Parathyroid adenoma (tissue), 2 donors: ENCODE measurements at regions not wholly inside any gene's neighbourhood (a gene's known extent, or its start where the extent isn't known, plus 50 kb on each side); places are given as distances from the start of the nearest gene placed in this dataset.

Source experiments
- H2AFZ ChIP-seq: fragments of 300-600 bp; sonication (generic); one replicate; pipeline ENCODE4 v1.7.0; 2017; ENCODE audit warnings: antibody characterized with exemption, mild to moderate bottlenecking
- H3K27ac ChIP-seq: fragments of 300-600 bp; sonication (generic); one replicate; pipeline ENCODE4 v1.7.0; 2017
- H3K27me3 ChIP-seq: fragments of 300-600 bp; sonication (generic); one replicate; pipeline ENCODE4 v1.7.0; 2017; ENCODE audit warnings: low read length; ENCODE audit not compliant: control insufficient read depth, insufficient read depth
- H3K36me3 ChIP-seq: fragments of 300-600 bp; sonication (generic); one replicate; pipeline ENCODE4 v1.7.0; 2017; ENCODE audit warnings: low read length; ENCODE audit not compliant: control insufficient read depth, insufficient read depth
- H3K4me1 ChIP-seq: fragments of 300-600 bp; sonication (generic); one replicate; pipeline ENCODE4 v1.7.0; 2017; ENCODE audit warnings: control low read depth
- H3K4me2 ChIP-seq: fragments of 300-600 bp; sonication (generic); one replicate; pipeline ENCODE4 v1.7.0; 2017; ENCODE audit warnings: low read length
- H3K4me3 ChIP-seq: fragments of 300-600 bp; sonication (generic); one replicate; pipeline ENCODE4 v1.7.0; 2017; ENCODE audit warnings: low read depth, low read length
- H3K79me2 ChIP-seq: fragments of 300-600 bp; sonication (generic); one replicate; pipeline ENCODE4 v1.7.0; 2017; ENCODE audit warnings: control low read depth
- H3K9ac ChIP-seq: fragments of 300-600 bp; sonication (generic); one replicate; pipeline ENCODE4 v1.7.0; 2017; ENCODE audit warnings: mild to moderate bottlenecking
- H3K9me3 ChIP-seq: fragments of 300-600 bp; sonication (generic); one replicate; pipeline ENCODE4 v1.7.0; 2017; ENCODE audit warnings: low read length; ENCODE audit not compliant: control insufficient read depth
- CTCF ChIP-seq: fragments of 300-600 bp; sonication (generic); IDR thresholded peaks from one replicate; pipeline ENCODE4 v1.7.0; 2017; ENCODE audit warnings: antibody characterized with exemption, mild to moderate bottlenecking
- donor health status: primary hyperparathyroidism.

GRCh38 chr2:6036211-6036610 lies 344.0 kb downstream of the SOX11 start:
- Histone ChIP-seq H3K4me2 (no peak overlapping the region), H3K27me3 (no peaks in the 10 kb centered on the region), H3K9me3 (no peaks in the 10 kb centered on the region), H3K9ac (no peak overlapping the region), H3K4me3 (no peak overlapping the region), H3K79me2 (no peaks in the 10 kb centered on the region), H2AFZ (no peak overlapping the region), H3K4me1 (no peaks in the 10 kb centered on the region), H3K36me3 (no peaks in the 10 kb centered on the region), H3K27ac (no peak overlapping the region)
- no peak for TF ChIP-seq CTCF

GRCh38 chr2:6043238-6043637 lies 351.1 kb downstream of the SOX11 start:
- Histone ChIP-seq H3K4me2 (no peak overlapping the region), H3K9ac (no peak overlapping the region), H3K4me3 (no peak overlapping the region), H3K79me2 (no peaks in the 10 kb centered on the region), H3K36me3 (no peaks in the 10 kb centered on the region), H3K27me3 (no peaks in the 10 kb centered on the region), H3K9me3 (no peaks in the 10 kb centered on the region), H3K27ac (no peak overlapping the region), H3K4me1 (no peaks in the 10 kb centered on the region), H2AFZ (no peak overlapping the region)
- TF ChIP-seq CTCF, result no peak

GRCh38 chr2:6052649-6053048 lies 360.5 kb downstream of the SOX11 start:
- no peak for TF ChIP-seq CTCF
- H3K9ac ChIP-seq, result no peak overlapping the region
- no peaks in the 10 kb centered on the region for H3K4me1 ChIP-seq
- no peak overlapping the region for H3K4me3 ChIP-seq
- H3K36me3 ChIP-seq, result no peaks in the 10 kb centered on the region
- H3K27ac ChIP-seq, result no peak overlapping the region
- H3K9me3 ChIP-seq, result no peaks in the 10 kb centered on the region
- H2AFZ ChIP-seq, result no peak overlapping the region
- no peaks in the 10 kb centered on the region for H3K27me3 ChIP-seq
- H3K4me2 ChIP-seq, result no peak overlapping the region
- no peaks in the 10 kb centered on the region for H3K79me2 ChIP-seq

GRCh38 chr2:6053743-6054142 lies 361.6 kb downstream of the SOX11 start:
- no peak overlapping the region for H2AFZ ChIP-seq
- no peaks in the 10 kb centered on the region for H3K36me3 ChIP-seq
- H3K4me1 ChIP-seq, result no peaks in the 10 kb centered on the region
- H3K4me2 ChIP-seq, result no peak overlapping the region
- no peak overlapping the region for H3K27ac ChIP-seq
- H3K9me3 ChIP-seq, result no peaks in the 10 kb centered on the region
- H3K4me3 ChIP-seq, result no peak overlapping the region
- H3K9ac ChIP-seq, result no peak overlapping the region
- no peaks in the 10 kb centered on the region for H3K79me2 ChIP-seq
- TF ChIP-seq CTCF, result no peak
- H3K27me3 ChIP-seq, result no peaks in the 10 kb centered on the region

- no peak overlapping the region for H3K4me3 ChIP-seq
These were observed 362.0 kb downstream of the SOX11 start for GRCh38 chr2:6054161-6054671.

More at GRCh38 chr2:6054161-6054671, 362.0 kb downstream of the SOX11 start:
- H3K4me2 ChIP-seq, result no peak overlapping the region
- H3K27me3 ChIP-seq, result no peaks in the 10 kb centered on the region
- H3K36me3 ChIP-seq, result no peaks in the 10 kb centered on the region
- no peaks in the 10 kb centered on the region for H3K9me3 ChIP-seq
- no peaks in the 10 kb centered on the region for H3K79me2 ChIP-seq
- H2AFZ ChIP-seq, result no peak overlapping the region
- TF ChIP-seq CTCF, result no peak
- H3K4me1 ChIP-seq, result no peaks in the 10 kb centered on the region
- H3K27ac ChIP-seq, result no peak overlapping the region
- no peak overlapping the region for H3K9ac ChIP-seq
